WERI-Rb-1 (cell line): ENCODE measurements at regions not wholly inside any gene's neighbourhood (a gene's known extent, or its start where the extent isn't known, plus 50 kb on each side); places are given as distances from the start of the nearest gene placed in this dataset.

ENCODE experiments used
- DNase-seq: peaks from one replicate; pipeline ENCODE4 v3.0.0-alpha.2; 2020
- H3K27ac ChIP-seq: fragments of 250-450 bp; sonication (Bioruptor Pico); 2 replicates; pipeline ENCODE4 v1.5.1; 2020; ENCODE audit warnings: mild to moderate bottlenecking, moderate library complexity
- H3K27me3 ChIP-seq: fragments of 250-450 bp; sonication (Bioruptor Pico); 2 replicates; pipeline ENCODE4 v1.5.1; 2021; ENCODE audit warnings: mild to moderate bottlenecking, low read depth, moderate library complexity; ENCODE audit not compliant: insufficient read depth, severe bottlenecking
- H3K36me3 ChIP-seq: fragments of 250-450 bp; sonication (Bioruptor Pico); 2 replicates; pipeline ENCODE4 v1.5.1; 2020; ENCODE audit warnings: mild to moderate bottlenecking, moderate library complexity
- H3K4me3 ChIP-seq: 2 replicates; pipeline ENCODE4 v1.5.1; 2011; ENCODE audit warnings: low read depth, mild to moderate bottlenecking, control low read depth, low read length
- H3K9me3 ChIP-seq: fragments of 250-450 bp; sonication (Bioruptor Pico); 2 replicates; pipeline ENCODE4 v1.5.1; 2021; ENCODE audit warnings: mild to moderate bottlenecking, moderate library complexity; ENCODE audit not compliant: severe bottlenecking
- CTCF ChIP-seq: IDR thresholded peaks from 2 replicates; pipeline ENCODE4 v1.5.1; 2011; ENCODE audit warnings: low read depth, mild to moderate bottlenecking, control low read depth, inconsistent platforms, low read length

- no peaks in the 10 kb centered on the region for H3K36me3 ChIP-seq
- DNase-seq, result peak; percentile 91
- peak; percentile 33; the same call in 1 of the 2 replicates for TF ChIP-seq CTCF
- H3K27ac ChIP-seq, result peak overlapping the region; percentile 57
- H3K4me3 ChIP-seq, result no peak overlapping the region
- no peaks in the 10 kb centered on the region for H3K27me3 ChIP-seq
- no peaks in the 10 kb centered on the region for H3K9me3 ChIP-seq
These were observed 838.0 kb downstream of the UQCRFS1 start for GRCh38 chr19:28374971-28375370.

DNA sequence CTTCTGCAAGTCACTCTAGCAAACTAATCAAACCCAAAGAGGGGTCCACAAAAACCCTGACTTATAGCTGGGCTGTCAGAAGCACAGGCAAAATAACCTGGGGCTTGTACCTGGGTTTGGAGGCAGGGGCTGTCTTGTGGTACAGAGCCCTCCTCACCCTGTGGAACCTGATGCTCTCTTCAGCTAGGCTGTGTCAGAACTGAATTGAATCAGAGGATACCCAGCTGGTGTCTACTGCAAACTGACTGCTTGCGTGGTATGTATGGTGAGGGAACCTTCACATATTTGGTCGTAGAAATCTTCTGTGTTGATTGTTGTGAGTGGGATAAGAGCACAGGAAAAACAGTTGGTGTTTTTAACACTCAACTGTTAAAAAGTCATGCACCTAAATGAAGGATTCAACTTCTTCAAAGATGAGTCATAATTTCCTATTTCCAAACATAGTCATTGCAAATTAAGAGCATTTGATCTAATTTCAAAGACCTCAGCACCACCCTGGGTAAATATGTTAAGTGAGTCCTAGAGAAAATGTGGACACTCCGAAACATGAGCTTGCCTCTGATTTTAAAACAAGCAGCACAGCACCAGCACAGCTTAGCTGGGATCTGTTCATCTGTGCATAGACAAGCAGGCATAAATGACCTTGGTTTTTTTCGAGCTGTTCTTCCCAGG is 840.2 kb downstream of the UQCRFS1 start:
- no peaks in the 10 kb centered on the region for H3K36me3 ChIP-seq
- H3K9me3 ChIP-seq, result no peaks in the 10 kb centered on the region
- H3K27me3 ChIP-seq, result no peaks in the 10 kb centered on the region
- no peak for DNase-seq
- H3K4me3 ChIP-seq, result no peak overlapping the region
- no peak for TF ChIP-seq CTCF
- peak overlapping the region; percentile 4; the same call in 1 of the 2 replicates for H3K27ac ChIP-seq

- no peaks in the 10 kb centered on the region for H3K27me3 ChIP-seq
- no peaks in the 10 kb centered on the region for H3K36me3 ChIP-seq
- no peak for TF ChIP-seq CTCF
- H3K27ac ChIP-seq, result no peak overlapping the region
- H3K4me3 ChIP-seq, result no peak overlapping the region
- DNase-seq, result no peak
- H3K9me3 ChIP-seq, result no peaks in the 10 kb centered on the region
These were observed 845.8 kb downstream of the UQCRFS1 start for GRCh38 chr19:28367146-28367545.

DNA sequence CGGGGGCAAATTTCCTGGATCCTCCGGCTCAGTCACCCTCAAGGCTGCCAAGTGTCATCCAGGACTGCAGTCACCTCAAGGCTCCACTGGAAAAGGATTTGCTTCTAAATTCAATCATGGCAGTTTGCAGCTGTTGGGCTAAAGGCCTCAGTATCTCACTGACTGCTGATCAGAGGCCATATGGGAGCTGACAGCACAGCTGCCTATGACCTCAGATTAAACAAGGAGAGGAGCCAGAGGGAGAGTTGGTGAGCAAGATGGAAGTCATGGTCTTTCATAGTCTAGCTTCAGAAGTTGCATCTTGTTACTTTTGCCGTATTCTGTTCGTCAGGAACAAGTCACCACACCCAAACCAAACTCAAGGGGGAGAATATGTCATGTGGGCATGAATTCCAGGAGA is 849.7 kb downstream of the UQCRFS1 start:
- H3K9me3 ChIP-seq, result no peaks in the 10 kb centered on the region
- no peak for TF ChIP-seq CTCF
- H3K36me3 ChIP-seq, result no peaks in the 10 kb centered on the region
- H3K4me3 ChIP-seq, result no peak overlapping the region
- no peak for DNase-seq
- no peaks in the 10 kb centered on the region for H3K27me3 ChIP-seq
- no peak overlapping the region for H3K27ac ChIP-seq

- no peaks in the 10 kb centered on the region for H3K36me3 ChIP-seq
- no peak for DNase-seq
- H3K27ac ChIP-seq, result no peak overlapping the region
- H3K9me3 ChIP-seq, result no peaks in the 10 kb centered on the region
- TF ChIP-seq CTCF, result no peak
- no peak overlapping the region for H3K4me3 ChIP-seq
- H3K27me3 ChIP-seq, result no peaks in the 10 kb centered on the region
These were observed 853.2 kb downstream of the UQCRFS1 start for GRCh38 chr19:28359431-28360414.
